DMS 273 (cell line): ENCODE measurements at regions not wholly inside any gene's neighbourhood (a gene's known extent, or its start where the extent isn't known, plus 50 kb on each side); places are given as distances from the start of the nearest gene placed in this dataset.
A peak's percentile ranks its signal among the peaks of the same experiment; 100 is the strongest.
"Not testable (repeated sequence)": the region's sequence is repeated elsewhere in the genome, so short reads cannot be mapped to it uniquely, and the experiment has no call there.

Source experiments
- DNase-seq: peaks from one replicate; lab custom pipeline; 2025; ENCODE audit not compliant: unreplicated experiment; lab: John Stamatoyannopoulos, UW

DNA sequence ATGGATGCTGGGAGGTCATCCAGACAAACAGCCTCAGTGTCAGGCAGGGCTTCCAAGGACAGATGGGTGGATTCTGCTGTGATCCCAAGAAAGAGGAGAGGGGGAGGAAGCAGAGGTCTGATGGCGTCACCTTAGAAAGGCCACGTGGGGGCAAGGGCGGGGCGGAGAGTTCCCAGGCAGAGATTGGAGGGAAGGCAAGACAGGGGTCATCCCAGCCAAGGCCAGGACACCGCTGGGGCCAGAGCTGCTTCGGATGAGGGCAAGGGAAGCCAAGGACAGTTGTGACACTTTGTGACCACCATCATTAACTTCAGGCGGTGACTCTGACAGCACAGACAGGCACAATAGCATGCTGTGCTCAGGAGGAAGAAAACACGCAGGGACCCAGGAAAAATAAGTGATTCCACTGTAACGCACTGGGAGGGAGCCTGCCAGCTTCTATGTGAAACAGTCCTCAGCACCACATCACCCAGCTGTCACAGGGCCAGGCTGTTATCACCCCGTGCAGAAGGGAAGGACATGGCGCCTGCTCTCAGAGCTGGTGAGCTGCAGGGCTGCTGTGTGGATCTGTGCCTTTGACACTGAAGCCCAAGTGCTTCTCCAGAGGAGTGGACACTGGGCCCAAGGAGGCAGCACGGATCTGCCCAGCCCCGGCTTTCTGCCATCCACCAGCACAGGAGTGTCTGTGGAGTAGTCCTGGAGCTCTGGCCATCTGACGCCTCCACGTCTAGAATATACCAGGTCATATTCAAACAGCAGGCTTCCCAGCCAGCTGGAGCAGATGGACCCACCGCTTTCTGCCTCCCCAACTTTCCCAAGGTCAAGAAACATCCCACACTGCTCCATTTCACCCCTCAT is 204.1 kb downstream of the NDUFA10 start:
- DNase-seq, result peak; percentile 67

DNA sequence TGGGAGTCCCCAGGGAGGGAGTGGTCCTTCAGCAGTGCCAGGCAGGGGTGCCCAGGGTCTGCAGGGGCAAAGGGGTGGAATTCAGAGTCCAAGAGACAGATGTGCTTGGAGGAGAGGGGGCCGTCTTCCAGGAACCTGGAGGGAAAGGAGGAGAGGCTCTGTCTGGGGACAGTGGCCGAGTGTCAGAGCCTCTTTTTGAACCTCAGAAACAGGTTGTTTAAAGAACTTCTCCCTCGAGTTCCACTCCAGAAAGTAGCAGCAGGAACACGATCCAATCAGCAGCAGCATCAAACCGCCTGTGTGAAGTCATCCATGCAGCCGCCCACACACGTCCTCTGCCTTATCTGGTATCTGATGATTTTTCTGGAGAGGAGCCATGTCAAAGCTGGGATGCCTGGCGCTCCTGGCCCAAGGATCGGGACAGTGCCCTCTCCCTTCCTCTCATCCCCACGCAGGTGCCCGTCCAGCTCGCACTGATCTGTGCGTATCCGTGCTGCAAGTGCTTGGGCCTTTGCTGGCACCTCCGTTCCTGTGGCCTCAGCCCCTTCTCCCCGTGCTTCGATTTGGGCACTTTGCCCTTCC is 205.1 kb downstream of the NDUFA10 start:
- DNase-seq, result peak; percentile 76

DNA sequence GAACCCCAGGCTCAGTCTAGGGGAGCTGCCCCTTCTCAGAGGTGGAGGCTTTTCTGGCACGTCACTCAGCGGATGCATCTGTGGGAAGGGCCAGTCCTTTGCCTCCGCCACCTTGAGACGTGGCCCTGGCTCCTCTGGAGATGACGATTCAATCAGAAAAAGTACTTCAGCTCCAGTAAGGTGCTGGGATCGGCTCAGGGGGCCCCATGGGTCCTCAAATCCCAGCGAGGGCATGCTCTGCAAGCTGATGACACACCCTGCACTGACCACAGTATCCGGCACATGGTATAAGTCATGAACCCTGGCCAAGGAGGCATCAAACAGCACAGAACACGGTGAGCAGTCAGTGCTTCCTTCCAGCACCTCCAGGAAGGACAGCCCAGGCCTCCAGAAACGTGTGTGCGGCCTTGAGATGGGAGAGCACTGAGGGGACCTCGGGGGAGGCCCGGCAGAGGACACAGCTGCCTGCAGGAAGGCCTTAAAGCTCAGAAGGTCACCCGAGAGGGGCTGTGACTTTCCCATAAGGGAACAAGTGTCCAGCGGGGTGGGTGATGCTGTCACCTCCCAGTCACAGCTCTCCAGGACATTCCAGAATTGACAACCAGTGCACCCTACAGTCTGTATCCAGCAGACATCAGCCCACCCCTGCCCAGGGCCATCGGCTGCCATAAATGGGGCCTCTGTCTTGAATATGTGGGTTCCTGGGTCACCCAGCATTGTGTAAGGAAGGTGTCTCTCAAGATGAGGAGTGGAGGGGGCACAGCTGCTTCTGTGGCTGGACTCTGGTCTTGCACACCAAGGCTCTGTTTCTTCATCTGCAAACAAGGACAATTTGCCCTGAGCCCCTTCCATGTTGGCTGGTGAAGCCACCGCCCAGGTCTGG is 205.8 kb downstream of the NDUFA10 start:
- no peak for DNase-seq

DNA sequence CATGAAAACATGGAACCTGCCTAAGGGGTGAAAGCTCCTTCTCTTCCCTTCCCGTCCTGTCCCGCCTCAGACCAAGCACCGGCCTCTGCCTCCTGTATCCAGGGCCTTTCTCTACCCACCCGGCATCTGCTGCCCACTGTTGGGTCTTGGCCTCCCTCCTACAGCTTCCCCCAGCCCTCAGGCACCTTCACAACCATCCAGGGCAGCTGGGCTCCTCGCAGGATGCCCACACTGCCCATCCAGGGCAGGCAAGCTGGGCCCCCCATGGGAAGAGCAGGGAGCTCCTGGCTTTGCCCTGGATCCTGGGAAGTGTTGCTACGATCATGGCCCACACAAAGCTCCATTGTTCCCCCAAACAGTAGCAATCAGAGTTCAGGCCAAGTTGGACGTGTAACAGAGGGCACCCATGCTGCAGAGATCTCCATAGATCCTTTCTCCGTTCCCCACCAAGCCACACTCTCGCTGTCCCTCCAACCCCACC is 206.6 kb downstream of the NDUFA10 start:
- DNase-seq, result no peak

DNA sequence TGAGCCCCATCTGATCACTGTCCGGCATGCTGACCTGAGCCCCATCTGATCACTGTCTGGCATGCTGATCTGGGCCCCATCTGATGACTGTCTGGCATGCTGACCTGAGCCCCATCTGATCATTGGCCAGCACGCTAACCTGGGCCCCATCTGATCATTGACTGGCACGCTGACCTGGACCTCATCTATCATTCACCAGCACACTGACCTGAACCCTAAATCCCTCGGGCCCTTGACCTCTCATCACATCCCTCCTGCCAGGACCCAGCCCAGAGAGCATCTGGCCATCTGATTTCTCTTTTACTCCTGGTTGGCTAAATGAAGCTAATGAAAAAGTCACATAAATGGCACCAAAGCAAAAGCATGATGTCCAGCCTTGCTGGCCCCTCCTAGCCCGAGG is 207.1 kb downstream of the NDUFA10 start:
- no peak for DNase-seq

DNA sequence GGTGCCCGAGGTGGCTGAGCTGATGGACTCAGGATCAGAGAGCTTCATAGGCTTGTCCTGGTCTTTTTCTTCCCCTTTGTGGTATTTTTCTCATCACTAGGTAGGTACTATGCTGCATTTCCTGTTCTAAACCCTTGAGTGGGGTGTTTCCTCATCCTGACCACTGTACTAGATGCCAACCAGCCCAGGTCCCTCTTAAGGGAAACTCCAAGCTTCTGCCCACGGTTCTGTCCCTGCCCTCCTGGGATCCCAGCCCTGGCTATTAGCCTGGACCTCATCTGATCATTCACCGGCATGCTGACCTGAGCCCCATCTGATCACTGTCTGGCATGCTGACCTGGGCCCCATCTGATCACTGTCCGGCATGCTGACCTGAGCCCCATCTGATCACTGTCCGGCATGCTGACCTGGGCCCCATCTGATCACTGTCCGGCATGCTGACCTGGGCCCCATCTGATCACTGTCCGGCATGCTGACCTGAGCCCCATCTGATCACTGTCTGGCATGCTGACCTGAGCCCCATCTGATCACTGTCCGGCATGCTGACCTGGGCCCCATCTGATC is 207.6 kb downstream of the NDUFA10 start:
- DNase-seq, result not testable (repeated sequence)

DNA sequence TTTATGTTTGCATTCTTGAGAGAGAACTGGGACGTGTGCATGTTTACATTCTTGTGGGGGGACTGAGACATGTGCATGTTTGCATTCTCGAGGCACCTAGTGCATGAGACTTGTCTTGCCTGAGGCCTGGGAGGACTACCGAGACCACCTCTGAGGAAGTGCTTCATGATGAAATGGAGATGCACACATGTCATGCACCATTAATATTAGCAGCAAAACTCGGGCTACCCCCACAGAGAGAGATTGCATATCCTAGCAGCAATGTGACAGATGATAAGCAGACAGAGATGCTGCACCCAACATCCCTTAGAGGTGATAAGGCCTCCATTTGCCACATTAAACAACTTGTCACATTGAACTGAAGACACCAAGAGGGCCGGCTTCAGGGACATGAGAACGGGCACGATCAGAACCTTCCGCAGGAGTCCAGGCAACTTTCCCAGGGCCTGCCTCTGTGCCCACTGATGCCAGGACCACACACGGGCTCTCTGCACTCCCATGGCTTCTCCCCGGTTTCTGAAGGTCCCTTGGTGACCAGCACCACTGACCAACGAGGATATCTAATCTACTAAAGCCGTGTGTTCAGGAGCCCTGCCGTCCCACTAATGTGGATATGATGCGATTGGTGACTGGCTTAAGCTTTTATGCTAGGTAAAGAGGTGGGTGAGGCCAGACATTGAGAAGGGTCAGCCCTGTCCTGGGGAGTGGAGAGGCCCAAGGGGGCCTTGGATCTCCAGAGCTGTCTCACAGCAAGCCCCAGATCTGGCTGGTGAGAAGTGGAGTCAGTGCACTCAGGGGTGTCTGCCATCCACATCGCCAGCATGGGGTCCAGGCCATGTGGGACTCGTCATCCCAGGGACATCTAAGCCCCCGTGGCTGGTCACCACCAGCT is 208.3 kb downstream of the NDUFA10 start:
- DNase-seq, result no peak

DNA sequence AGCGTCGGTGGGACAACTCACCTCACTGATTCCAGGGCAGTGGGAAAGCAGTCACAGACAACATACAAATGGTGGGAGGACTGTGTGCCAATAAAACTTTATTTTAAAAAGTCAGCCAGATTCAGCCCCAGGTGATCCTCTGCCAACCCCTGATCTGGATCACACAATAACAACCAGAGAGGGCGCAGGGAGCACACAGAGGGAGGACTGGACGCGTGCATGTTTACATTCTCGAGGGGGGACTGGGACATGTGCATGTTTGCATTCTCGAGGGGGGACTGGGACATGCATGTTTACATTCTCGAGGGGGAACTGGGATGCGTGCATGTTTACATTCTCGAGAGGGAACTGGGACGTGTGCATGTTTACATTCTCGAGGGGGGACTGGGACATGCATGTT is 209.5 kb downstream of the NDUFA10 start:
- DNase-seq, result no peak

DNA sequence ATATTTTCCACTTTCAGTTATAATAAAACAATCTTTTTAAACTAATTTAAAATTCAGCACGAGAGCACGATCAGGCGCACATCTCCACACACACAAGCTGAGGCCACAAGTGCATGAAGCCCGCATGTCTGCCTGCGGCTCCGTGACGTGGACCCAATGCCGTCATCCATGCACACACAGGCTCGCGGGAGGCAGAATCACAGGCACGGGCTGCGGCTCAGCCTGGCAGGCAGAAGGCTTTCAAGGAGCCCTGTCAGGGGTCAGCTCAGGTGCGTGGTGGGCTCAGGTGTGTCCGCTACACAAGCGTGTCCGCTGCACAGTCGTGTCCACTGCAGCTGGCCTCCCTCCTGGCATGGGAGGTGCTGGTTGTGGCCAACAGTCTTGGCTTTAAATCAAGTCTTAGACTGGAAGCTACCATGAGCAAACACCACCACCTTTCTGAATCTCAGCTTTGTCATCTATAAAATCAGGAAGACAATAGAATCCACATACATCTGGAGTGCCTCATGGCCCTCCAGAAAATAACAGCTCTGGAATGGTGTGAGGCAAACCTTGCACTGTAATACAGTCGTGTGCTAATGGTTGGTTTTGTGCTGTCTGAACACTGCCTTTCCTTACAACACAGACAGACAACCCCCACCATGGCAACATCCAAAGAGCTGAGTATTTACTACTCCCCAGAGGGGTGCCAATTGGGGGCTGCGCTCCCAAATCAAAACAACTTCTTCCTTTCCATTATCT is 210.1 kb downstream of the NDUFA10 start:
- no peak for DNase-seq

DNA sequence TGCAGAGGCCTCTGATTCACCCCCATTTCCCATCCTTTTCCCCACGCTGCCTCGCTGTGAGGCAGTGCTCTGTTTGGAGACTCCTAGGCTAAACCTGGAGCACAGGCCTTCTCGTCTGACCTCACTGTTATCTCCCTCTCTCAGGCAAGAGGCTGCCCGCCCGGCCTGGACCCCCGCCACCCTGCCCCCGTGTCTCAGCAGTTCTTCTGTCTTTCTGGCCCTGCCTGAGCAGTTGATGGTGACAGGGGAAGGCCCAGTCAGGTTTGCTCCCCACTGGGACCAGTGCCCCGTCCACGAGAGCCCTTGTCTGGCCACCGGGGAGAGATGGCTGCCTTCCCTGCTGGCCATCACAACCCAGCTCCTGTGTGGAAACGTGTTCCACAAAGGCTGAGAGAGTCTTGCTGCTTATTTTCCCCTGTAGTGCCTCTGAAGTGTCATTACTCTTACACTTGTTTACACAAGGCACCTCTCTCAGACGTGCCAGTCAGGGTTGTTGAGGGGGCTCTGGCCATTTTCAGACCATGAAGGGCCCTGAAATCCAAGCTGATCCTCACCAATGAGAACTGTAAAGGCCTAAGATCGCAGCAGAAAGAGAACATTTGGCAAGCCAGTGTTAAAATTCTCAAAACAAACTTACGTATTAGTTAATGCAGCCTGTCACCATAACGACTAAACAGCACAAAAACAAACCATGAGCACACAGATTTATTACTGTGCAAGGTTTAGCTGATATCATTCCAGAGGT is 210.9 kb downstream of the NDUFA10 start:
- DNase-seq, result no peak

- DNase-seq, result no peak
These were observed 211.7 kb downstream of the NDUFA10 start for GRCh38 chr2:239813261-239814115.

- DNase-seq, result no peak
These were observed 213.2 kb downstream of the NDUFA10 start for GRCh38 chr2:239811806-239812560.

DNA sequence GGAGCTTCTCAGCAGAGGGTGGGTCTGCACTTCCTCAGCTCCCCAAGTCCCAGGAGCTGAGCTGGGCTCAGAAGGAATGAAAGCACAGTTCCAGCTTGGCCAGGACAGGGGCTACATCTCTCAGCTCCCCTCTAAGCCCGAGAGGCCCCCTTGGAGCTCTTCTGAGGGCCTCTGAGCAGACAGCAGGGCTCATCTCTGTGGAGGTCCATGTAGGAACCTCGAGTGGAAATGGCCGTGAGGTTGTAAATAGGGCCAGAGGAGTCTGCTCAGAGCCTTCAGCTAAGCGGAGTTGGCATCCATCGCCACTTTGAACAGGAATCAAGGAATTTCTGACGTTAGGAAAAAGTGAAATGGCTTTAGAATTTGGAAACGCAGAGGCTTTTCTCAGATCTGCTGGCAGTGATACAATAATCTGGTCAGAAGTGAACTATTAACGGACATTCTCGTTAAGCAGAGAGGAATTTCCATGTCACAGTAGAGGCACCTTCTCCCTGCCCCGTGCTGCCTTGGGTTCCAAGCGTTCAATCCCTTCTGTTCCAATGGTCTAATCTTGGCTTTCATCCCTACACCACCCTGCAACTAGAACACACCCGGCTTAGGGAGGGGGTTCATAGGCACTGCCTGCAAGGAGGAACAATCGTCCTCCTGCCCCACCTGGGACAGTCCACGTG is 213.9 kb downstream of the NDUFA10 start:
- DNase-seq, result no peak

- DNase-seq, result no peak
These were observed 215.8 kb downstream of the NDUFA10 start for GRCh38 chr2:239809391-239809790.

- no peak for DNase-seq
These were observed 217.6 kb downstream of the NDUFA10 start for GRCh38 chr2:239807568-239807967.

DNA sequence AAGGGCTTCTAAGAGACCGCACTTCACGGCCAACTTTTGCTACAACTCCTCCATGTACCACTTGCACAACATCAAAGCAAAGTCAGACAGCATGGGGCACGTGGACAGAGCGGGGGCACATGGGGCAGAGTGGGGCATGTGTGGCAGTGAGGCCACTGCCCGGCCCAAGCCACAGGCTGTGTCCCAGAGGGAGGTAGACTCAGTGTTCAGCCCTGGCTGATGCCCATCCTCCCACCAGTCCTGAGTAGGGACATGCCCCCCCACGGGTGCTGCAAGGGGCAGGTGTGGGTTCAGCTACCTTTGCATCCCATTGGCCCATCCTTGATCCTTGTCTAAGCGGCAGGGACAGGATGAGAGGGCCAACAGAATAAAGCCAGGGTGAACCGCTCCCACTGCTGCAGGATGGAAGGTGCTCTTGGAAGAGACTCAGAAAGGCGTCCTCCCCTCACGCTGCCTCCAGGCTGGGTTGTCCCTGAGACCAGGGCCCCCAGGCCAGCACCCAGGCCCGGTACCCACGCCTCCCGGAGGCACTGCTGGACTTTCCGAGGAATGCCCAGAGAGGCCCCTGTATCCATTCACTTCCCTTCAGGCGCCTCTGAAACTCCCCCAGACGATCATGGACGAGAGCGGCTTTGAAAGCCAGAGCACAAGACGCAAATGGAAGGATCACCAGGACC is 218.2 kb downstream of the NDUFA10 start:
- no peak for DNase-seq
